GM19238 (cell line): ENCODE measurements at regions not wholly inside any gene's neighbourhood (a gene's known extent, or its start where the extent isn't known, plus 50 kb on each side); places are given as distances from the start of the nearest gene placed in this dataset.

Experiments used
- DNase-seq: peaks from one replicate; pipeline ENCODE4 v3.0.0; 2011; ENCODE audit warnings: low spot score; ENCODE audit not compliant: insufficient read length

GRCh38 chr3:19093084-19093483 is 55.2 kb upstream of the KCNH8 start:
- DNase-seq = no peak

DNA sequence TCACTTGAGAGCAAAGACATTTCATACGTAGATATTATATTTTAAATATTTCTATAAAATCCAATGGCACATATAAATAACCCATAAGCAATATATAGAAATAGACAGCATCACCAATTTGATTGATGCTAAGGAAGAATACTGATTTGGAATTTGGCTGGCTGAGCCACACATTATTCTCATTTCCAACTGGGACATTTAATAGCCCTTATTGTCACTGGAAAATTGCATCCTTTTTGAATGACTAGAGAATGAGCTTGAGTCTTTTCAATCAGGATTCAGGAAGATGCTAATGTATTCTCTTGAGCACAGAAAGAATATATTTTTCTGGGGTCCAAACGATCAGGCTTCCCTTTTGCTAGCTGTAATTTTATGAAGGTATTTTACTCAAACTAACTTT is 70.9 kb upstream of the KCNH8 start:
- DNase-seq = no peak

DNA sequence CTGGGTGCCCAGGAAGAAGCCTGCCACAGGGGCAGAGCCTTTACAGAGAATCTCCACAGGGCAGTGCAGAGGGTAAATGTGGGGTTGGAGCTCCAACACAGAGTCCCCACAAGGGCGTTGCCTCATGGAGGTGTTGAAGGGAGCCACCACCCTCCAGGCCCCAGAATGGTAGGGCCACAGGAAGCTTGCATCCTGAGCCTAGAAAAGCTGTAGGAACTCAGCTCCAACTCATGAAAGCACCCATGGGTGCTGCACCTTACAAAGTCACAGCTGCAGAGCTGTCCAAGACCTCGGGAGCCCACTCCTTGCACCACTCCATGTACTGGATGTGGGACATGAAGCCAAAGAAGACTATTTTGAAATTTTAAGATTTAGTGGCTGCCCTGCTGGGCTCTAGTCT is 73.3 kb upstream of the KCNH8 start:
- no peak for DNase-seq

DNA sequence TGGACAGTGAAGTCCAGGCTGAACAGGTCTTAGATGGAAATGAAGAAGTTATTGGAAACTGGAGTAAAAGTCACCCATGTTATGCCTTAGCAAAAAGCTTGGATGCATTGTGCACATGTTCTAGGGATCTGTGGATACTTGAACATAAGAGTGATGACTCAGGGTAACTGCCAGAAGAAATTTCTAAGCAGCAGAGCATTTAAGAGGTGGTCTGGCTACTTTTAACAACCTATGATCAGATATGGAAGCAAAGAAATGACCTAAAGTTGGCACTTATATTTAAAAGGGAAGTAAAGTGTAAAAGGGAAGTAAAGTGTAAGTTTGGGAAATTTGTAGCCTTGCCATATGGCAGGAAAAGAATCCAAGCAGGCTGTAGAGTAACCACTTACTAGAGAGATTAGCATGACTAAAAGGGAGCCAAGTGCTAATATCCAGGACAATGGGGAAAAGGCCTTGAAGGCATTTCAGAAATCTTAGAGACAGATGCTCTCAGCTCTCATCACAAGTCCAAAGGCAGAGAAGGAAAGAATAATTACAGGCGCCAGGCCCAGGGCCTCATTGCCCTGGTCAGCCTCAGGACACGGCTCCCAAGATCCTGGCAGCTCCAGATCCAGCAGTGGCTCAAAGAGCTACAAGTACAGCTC is 73.9 kb upstream of the KCNH8 start:
- no peak for DNase-seq

DNA sequence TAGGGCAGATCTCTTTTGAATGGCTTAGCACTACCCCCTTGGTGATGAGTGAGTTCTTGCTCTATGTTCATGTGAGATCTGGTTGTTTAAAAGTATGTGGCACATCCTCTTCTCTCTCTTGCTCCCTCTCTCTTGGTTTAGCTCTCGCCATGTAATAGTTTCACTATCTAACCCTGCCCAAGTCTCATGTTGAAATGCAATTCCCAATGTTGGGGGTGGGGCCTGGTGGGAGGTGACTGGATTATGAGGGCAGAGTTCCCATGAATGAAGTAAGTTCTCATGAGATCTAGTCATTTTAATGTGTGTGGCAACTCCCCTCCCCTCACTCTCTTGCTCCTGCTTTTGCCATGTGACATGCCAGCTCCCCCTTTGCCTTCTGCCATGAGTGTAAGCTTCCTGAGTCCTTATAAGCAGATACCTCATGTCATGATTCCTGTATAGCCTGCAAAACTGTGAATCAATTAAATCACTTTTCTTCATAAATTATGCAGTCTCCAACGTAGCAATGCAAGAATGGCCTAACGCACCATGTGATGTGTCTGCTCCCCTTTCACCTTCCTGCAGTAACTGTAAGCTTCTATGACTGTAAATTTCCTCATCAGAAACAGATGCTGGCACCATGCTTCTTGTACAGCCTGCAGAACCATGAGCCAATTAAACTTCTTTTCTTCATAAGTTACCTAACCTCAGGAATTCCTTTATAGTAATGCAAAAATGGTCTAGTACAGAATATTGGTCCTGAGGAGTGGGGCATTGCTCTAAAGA is 74.8 kb upstream of the KCNH8 start:
- no peak for DNase-seq

GRCh38 chr3:19070325-19070724 is 78.0 kb upstream of the KCNH8 start:
- DNase-seq = no peak

DNA sequence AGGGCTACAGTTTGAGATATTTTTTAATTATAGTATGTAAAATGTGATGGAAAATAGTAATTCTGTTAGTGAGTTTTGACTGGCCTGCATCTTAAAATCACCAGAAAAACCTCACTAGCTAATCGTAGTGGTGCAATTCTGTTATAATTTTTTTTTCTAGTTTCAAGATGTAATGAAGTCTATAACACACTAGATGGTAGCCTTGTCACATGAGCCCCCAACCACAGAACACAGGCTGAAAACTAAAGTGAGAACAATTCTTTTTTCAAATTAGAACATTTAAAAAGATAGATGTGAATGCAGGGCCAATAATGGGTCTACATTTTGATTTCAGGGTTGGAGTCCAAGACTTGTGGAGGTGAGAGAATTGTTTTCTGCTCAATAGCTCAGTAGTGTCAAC is 83.3 kb upstream of the KCNH8 start:
- DNase-seq = no peak

DNA sequence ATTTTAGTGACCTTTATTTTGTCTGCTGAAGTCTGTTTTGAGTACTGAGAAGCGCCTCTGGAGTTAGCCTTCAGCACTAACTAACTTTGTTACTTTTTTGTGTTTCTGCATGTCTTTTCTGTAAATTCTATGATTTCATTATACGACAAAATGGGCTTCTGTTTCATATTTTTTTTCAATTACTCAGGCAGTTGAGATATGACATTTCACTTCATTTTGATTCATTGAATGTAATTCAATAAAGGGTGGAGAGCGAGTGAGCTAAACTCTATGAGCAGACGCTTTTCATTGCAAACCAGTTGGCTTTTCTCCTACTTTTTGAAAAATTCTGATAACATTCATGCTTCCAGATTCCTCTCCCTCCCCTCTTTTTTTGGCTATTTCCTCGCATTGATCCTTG is 84.4 kb upstream of the KCNH8 start:
- no peak for DNase-seq

GRCh38 chr3:19060404-19060803 is 87.9 kb upstream of the KCNH8 start:
- DNase-seq = no peak

- no peak for DNase-seq
Measured at GRCh38 chr3:19052874-19053273, 95.4 kb upstream of the KCNH8 start.

- no peak for DNase-seq
Measured at GRCh38 chr3:19046440-19046839, 101.9 kb upstream of the KCNH8 start.

- no peak for DNase-seq
Measured at GRCh38 chr3:19030522-19030839, 117.8 kb upstream of the KCNH8 start.

DNA sequence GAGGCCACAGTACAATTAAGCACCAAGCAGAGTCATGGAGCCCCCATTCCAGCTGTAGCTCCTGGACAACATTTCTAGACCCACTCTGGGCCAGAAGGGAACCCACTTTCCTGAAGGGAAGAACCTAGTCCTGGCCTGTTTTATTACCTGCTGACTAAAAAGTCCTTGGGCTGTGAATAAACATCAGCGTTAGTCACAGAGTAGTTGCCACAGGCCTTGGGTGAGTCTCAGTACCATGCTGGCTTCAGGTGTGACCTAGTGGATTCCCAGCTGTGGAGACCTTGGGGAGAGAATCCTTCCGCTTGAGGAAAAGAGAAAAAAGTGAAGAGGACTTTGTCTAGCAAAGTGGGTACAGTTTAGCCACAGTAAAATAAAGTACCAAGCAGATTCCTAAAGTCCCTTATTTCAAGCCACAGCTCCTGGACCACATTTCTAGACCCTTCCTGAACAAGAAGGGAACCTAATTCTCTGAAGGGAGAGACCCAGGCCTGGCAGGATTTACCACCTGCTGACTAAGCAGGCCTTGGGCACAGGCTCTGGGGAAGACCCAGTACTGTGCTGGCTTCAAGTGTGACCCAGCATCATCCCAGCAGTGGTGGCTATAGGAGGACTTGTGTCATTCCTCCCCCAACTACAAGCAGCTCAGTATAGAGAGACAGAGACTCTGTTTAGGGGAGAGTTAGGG is 118.3 kb upstream of the KCNH8 start:
- no peak for DNase-seq

GRCh38 chr3:19025441-19025840 is 122.9 kb upstream of the KCNH8 start:
- DNase-seq = no peak

DNA sequence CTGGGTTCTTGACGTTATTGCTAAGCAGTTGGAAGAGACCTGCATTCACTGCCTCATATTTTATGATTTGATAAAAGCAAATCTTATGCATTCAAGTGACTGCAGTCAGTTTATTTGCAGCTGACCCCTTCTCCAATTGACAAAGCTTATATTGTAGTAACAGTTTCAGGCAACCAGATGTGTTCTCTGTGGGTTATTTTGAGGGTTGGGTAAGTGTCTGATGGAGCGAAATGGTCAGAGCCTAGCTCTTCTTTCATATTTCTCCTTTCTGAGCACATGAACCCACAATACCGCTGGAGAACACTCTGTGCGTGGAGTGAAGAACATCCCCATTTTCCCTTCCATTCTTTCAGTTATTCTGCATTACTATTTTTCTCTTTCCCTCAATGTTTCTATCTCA is 125.8 kb upstream of the KCNH8 start:
- no peak for DNase-seq

- no peak for DNase-seq
Measured at GRCh38 chr3:19016851-19017250, 131.5 kb upstream of the KCNH8 start.

DNA sequence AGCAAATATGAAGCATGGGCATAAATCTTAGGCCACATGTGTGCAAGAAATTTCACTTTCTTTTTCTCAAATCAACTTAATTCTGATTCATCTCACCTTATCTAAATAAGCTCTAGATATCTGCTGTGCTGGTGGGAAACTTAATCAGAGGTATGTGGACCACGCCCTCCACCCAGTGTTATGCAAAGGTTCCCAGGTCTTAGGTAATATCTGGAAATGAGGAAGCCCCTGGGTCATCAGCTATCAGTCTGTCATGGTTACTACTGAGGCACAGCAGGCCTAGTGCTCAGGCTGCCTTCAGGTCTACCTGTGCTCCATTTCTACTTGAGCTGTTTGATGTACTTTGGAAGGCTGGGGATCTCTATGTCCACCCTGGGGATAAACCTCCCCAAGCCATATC is 134.4 kb upstream of the KCNH8 start:
- no peak for DNase-seq

- DNase-seq = no peak
Measured at GRCh38 chr3:19012846-19013245, 135.5 kb upstream of the KCNH8 start.

- no peak for DNase-seq
Measured at GRCh38 chr3:19002606-19003005, 145.7 kb upstream of the KCNH8 start.

DNA sequence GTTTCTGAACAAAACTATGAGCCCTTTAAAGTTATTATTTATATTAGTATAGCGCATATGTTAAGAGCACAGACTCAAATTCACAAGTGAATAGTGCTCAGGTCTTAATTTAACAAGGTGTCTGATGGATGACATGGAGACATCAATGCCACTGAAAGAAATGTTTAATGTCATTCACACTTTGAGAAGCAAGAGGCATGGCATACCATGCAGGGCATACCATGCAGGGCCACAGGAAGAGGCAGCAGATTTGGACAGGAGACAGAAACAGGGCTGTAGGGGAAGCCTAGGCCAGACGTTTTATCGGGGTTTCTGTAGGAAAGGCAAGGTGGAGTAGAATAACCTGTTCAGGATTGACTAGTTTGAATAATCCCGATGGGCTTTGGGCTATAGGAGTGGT is 150.2 kb upstream of the KCNH8 start:
- no peak for DNase-seq

DNA sequence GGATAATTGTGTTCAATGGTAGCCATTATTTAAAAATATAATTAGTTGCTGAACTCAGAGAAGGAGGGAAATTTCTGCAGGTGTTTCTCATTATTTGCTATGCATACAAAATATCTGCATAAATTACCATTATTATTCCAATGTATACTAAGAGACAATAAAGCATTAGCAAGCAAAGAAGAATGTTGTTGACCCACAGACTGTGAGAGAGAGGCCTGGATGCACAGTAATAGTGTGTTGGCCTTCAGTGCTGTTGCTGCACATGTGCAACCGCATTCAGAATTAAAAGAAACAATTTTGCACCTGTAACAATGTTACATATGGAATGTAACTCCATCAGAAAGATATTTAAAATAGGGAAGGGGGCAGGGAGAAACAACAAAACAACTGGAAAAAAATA is 155.6 kb upstream of the KCNH8 start:
- DNase-seq = no peak

GRCh38 chr3:18989237-18989795 is 159.0 kb upstream of the KCNH8 start:
- no peak for DNase-seq
